NCI-H2171 treated with DMSO at 0.1 percent for 48 hours (cell line): ENCODE measurements at regions not wholly inside any gene's neighbourhood (a gene's known extent, or its start where the extent isn't known, plus 50 kb on each side); places are given as distances from the start of the nearest gene placed in this dataset.

Experiments
- DNase-seq: peaks from one replicate; lab custom pipeline; 2025; lab: John Stamatoyannopoulos, UW

GRCh38 chr1:209335178-209335577 lies 248.3 kb upstream of the CAMK1G start:
- DNase-seq, result peak; percentile 20

- DNase-seq, result no peak
Measured at GRCh38 chr1:209341146-209341545, 242.4 kb upstream of the CAMK1G start.

- no peak for DNase-seq
Measured at GRCh38 chr1:209341673-209342420, 241.7 kb upstream of the CAMK1G start.

DNA sequence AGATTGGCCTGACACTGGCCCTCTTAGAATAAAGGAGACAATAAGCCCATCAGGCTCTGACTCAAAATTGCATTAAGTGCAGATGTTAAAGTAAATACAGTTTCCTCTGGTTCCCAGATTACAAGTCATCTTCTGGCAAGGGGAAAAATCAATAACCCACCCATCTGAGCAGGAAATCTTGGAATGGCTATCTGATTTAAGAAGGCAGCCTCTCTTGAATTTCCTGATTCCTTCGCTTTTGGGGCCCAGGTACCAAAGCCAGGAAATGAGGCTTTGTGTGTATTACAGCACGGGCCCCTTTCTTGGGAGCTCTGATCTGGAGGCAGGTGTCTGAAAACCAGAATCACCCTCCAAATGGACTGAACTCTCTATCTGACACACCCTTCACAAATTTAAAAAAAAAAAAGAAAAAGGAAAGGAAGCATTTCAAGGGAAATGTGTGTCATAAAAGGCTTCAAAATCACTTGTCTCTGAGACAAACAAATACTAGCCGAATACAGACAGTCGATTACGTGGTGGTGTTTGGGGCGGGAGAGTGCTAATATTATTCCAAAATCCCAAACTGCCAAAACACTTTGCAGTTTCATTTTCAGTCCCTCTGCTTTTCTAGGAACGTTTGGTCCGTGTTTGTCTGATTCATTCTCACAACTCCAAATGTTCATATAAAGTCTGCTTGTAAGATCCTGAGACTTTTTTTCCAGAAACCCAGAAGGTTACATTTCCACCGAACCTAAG lies 240.9 kb upstream of the CAMK1G start:
- no peak for DNase-seq

DNA sequence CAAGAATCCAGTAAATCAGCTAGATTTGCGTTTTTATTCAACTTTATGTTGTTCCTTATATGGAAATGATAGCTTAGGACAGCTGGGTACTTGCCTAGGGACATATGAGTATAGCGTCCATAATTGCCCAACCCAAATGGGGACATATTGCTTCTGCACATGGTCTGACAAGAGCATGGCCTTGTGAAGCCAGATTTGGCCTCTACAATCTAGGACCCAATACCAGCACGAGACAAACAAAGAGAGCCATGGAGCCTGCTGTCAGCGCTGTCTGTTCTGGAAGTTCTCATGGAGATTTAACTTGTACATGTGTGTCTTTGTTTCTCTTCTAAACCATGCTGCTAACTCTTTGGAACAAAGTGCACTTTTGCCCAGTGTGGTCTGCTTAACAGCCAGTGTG lies 240.0 kb upstream of the CAMK1G start:
- no peak for DNase-seq

DNA sequence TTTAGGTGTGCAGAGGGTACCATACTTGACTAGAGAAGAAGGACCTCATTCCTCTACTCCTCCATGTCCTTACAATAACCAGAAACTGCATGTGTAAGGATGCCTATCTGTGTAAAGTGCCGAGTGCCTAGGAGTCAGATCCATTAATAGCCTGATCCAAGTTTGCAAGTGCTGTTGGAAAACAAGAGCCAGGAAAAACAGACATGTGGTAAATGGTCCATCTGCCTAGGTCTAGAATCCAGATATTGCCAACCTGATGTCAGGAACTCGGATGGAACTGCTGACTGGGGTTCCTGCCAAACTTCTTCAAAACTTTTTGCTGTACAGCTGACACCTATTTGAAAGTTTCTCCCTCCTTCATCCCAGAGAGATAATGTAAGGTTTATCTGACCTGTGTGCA lies 239.4 kb upstream of the CAMK1G start:
- no peak for DNase-seq

GRCh38 chr1:209349363-209350308 lies 233.9 kb upstream of the CAMK1G start:
- no peak for DNase-seq

- no peak for DNase-seq
Measured at GRCh38 chr1:209353053-209353452, 230.5 kb upstream of the CAMK1G start.

DNA sequence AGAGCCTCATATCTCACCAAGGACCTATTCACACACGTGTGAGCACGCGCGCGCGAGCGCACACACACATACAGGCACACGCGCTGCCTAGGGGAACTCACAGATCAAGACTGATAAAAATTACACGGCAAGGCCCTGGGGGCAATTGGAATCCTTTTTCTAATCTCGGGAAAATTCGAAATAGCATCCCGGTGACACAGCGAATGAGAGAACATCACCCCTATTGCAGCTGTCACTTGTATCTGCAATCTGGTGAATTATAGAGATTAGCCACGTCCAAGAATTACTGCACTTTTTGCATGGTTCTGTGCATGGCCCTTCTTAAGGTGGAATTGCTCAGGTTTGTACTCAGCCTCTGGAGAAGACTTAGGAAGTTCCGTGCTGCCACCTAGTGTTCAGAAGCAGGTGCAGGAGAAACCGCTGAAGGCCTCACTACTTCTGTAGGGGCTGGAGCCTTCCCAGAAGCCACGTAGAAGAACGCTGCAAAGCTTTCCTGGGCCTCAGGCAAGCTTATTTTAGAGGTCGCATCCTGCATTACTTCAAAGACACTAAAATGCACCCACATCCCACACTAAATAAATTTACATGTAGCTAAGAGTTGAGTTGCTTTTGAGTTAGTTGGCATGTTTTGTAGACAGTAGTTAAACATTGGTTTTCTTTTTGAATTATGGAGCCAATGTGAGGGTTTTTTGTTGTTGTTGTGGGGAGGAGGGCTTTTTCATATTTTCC lies 229.2 kb upstream of the CAMK1G start:
- peak; percentile 83 for DNase-seq

DNA sequence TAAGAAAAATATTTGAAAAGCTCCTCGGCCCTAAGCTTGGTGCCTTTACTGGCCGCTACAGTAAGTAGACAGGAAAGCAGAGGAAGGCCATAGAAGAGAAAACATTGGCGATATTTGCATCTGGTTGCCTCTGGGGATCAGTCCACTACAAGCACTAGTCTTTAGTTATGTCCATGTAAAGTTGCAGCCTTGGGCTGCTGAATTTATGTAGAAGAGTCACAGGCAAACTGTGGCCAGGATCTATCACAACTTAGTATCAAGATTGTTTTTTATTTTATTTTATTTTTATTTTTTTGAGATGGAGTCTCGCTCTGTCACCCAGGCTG lies 228.7 kb upstream of the CAMK1G start:
- DNase-seq, result no peak

DNA sequence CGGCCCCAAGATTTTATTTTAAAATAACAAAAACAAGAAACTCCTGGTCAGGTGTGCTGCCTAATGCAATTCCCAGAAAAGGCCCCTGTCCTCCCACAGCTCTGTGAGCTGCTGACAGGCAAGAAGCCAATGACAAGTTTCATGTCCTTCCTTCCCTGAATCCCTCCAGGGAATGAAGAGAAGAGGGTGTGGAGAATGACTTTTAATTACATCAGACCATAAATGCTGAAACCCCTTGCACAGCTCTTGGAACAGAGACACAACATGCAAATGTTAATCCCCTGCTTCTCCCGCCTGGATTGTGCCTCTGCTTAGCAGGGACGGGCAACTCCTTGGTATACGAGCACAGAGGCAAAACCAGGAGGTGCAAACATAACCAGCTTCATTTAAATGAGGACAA lies 228.1 kb upstream of the CAMK1G start:
- no peak for DNase-seq

DNA sequence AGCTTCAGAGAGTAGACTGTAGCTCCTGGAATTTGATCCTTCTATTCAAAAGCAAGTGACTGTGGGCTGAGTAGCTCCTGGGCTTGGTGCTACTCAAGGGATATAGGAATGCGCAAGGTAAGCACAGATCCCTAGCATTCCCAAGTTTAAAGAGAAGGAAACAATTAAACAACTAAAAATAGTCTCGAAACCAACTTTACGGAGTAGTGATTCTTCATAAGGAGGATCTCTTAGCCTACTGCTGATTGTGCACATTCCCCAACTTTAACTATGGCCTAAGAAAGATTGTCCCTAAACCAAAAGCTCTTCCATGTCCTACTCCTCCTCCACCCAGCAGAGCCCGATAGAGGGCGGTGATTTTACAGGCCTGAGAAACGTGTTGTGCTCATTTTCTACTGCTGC lies 226.5 kb upstream of the CAMK1G start:
- DNase-seq, result no peak

GRCh38 chr1:209363112-209363511 lies 220.4 kb upstream of the CAMK1G start:
- DNase-seq, result peak; percentile 90

GRCh38 chr1:209364716-209365115 lies 218.8 kb upstream of the CAMK1G start:
- DNase-seq, result peak; percentile 28

DNA sequence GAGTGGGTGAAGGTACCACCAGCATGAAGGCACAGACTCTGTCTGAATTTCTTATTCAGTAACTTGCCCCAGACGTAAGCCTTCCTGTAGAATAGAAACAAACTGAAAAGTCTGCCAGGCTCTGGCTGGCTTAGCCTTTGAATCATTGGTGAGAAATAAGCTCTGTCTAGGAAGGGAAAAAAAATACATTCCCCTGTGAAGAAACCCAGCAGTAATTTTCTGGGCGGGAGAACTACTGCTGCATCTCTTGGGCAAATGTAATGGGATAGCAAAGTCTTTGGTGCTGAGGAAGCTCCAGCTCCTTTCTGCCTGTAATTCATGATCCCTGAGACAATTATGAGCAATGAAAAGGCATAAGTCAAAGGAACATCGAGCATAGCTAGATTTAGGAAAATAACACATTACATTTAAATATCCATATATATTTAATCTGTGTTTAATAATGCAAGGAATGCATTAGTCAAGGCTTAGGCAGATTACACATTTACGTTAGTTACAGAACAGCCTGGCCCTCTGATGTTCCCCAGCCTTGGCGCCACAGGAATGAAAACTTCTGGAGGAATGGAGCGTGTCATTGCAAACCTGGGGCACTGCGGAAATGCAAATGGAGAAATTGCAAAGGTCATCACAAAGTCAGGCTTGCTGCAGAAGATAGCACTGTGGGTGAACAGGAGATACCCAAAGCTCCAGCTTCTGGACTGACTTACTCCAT lies 216.3 kb upstream of the CAMK1G start:
- DNase-seq, result no peak

- peak; percentile 62 for DNase-seq
Measured at GRCh38 chr1:209368864-209369598, 214.5 kb upstream of the CAMK1G start.

DNA sequence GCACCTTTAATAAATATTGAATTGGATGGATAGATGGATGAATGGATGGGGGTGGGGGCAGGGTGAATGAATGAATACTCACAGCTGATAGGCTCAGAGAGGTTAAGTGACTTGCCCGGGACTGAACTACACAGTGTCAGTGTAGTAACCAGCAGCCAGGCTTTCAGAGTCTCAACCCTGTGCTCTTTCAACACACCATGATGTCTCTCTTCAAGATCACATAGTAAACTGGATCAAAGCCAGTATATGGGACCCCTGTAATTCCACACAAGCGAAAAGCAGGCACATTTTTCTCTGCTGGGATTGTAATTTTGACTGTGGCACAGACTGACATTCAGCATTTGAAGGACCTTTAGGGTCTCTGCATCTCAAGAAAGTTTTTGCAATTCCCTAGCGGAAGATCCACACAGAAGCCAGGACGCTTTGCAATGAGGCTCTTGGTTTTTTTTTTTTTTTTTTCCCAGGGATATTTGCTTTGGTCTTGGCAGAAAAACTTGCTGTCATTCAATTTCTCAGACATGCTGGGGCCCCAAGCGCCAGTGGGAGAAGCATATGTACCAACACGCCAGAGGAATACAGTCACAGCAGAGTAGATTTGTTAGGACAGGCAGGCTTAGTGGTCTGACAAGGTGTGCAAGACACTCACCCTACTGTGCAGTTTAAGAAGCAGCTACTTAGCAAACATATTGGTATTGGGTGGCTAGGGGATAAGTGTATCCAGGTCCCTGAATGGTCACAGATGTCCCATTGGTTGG lies 213.1 kb upstream of the CAMK1G start:
- DNase-seq, result no peak

GRCh38 chr1:209375097-209375496 lies 208.4 kb upstream of the CAMK1G start:
- no peak for DNase-seq

DNA sequence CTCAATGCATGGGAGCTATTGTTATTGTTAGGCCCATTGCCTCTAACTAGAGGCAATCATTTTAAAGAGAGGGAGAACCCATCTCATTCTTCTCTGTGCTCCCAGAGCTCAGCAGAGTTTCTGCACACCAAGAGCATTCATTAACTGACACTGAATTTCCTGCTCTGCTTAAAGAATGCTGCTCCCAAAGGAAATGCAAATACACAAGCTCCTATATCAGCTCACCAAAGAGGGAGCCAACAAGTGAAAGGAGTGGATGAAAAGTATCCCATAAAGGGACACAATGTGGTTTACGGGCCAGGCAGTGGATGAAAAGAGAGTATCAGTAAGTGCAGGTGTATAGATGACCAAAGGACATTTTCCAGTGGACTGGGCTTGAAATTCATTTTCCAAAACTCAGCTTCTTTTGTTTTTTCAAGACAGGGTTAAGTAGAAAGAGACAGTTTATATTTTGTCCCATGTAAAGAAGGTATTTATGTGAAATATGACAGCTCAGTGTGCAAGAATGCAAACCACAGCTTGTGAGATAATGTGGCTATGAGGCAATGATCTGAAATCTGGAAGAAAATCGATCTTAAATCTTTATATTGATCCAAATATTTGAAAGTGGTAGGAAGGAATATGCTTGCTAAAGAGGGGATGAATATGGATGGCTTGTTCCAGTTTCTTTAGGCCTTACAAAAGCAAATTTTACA lies 207.7 kb upstream of the CAMK1G start:
- no peak for DNase-seq
